ENCODE measurements at regions not wholly inside any gene's neighbourhood (a gene's known extent, or its start where the extent isn't known, plus 50 kb on each side); places are given as distances from the start of the nearest gene placed in this dataset.
"Not testable (repeated sequence)": the region's sequence is repeated elsewhere in the genome, so short reads cannot be mapped to it uniquely, and the experiment has no call there.

DNA sequence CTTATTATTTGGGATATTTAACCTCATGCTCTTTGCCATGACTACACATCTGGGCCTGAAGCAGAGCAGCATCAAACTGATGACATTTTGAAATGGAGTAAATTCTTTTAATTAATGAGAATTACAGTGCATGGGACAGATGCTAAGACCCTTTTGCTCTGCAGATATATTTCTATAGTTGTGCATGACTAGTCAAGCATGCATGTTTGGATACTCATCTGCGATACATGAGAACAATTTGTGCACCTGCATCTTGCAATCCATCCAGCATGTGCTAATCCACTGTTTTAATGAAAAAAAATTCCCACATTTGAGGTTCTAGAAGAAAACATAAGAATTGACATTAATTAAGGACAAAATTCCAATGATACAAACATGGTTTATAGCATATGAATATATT lies 1047.6 kb upstream of the ACO1 start:
- DNase-seq = no peak

DNA sequence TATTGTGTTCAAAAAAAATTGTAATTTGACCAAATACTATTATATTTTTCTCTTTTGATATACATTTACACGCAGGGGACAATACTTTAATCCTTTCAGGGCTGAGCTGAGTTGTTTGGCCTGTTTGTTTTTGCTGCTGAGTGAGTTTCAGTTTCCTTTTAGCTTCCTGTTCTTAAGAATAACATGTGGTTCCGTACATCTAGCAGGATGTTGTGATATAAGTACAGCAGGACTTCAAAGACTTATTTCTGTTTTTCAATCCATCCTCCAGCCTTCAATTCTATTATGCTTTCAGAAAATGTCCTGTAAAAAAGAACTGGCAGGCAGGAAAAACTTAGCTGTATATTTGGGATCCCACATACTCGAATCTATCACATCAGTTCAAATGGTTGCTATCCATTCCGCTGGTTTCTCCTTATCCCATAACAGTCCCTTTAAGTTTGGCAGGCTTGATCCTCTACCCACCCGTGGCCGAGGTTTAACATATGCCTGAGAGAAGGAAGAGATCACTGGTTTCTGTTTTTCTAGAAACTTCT lies 1037.3 kb upstream of the ACO1 start:
- DNase-seq = no peak

DNA sequence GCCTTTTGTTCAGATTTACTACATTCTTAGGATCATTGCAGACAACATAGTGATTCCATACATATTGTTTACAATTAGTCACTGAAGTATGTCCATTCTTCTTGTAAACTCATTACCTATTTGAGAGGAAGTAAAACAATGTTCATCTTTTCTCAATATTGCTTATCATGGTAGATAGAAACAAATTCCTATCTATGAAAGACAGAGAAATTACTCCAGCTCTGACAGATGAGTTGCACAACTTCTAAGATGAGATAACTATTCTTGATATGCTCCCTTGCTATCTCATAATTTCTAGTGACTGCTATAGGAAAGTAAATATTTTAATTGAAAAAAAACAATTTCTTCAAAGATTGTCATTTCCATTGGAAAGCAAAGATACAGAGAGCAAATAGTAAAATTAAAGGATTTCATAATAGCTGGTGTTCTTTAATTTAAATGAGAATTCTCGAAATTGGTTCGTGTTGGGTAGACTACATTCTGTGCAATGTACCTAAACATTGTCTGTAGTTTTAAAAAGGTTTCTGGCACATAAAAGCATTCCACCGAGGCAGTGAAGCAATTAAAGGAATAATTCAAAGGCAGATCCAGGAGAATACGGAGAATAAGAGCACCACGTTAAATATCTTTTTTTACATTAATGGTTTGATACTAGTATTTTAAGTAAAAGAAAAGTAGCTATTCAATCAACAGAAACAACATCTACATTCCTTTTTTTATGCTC lies 1029.1 kb upstream of the ACO1 start:
- DNase-seq = no peak

GRCh38 chr9:31355965-31356364 lies 1028.5 kb upstream of the ACO1 start:
- DNase-seq = no peak

- DNase-seq = no peak
Observed at GRCh38 chr9:31359071-31359470, 1025.4 kb upstream of the ACO1 start.

DNA sequence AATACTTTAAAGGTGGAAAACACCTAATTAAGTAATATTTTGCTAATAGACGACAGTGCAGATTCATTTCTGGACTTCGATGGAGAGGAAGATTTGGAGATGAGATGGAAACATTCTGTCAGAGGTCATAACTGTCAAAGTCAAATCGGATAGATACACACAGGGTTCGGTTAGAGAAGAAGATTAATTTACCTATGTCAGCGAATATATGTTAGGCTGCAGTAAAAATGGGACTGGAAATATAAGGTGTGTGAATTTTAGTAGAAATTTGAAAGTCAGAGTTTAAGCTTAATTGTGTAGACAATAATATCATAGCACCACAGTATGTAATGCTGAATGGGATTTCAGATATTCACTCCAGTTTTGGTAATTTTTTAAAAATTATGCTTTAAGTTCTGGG lies 1020.3 kb upstream of the ACO1 start:
- no peak for DNase-seq

- no peak for DNase-seq
Observed at GRCh38 chr9:31372799-31373587, 1011.5 kb upstream of the ACO1 start.

DNA sequence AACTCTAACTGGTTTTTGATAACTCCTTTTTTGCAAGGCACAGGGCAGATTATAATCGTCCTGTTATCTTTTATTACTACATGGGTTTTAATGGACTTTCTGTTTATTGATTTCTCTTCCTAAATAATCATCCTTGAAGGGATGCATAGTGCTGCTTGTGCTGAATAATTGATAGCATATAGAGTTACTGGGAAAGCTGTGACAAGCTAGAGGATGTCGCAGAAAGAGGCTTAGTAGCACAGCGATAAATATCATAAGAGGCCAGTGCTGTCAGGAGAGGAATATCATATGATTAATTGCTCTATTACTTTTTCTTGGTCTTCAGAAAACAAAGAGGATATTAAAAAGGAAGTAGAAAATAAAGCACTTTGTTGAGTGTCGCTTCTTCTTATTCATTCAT lies 1007.1 kb upstream of the ACO1 start:
- no peak for DNase-seq

DNA sequence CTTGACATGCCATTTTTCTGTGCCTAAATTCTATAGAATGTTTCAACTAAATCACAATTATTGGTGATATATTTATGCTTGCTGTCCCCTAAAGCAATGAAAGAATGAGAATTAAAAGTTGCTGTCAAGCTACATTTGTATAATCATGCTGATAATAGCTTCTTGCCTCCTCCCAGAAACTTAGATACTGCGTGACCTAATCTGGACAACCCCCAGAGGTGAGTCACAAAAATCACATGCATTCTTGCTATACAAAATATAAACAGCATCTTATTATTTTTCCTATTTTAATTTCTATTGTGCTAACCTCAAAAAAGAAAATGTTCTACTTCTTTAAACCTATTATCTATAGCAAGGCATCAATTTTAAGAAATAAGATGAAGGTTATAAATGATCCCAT lies 995.8 kb upstream of the ACO1 start:
- DNase-seq = no peak

DNA sequence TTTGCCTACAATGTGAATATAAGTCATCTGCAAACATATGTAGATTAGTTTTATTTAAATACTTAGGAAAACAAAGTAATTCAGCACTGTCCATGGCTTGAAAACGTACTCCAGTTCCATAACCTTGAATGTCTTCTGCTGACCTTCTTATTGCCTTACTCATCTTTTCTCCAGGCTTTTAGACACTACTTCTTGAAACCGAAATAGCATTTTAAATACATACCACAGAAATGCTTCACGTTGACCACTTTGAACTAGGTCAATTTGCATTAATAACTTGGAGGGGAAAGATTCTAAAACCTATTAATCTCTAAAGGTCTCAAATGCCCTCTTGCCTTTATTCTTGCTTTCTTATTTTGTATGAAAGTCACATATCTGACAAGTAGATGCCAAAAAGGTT lies 995.4 kb upstream of the ACO1 start:
- no peak for DNase-seq

GRCh38 chr9:31390403-31391025 lies 993.9 kb upstream of the ACO1 start:
- no peak for DNase-seq

DNA sequence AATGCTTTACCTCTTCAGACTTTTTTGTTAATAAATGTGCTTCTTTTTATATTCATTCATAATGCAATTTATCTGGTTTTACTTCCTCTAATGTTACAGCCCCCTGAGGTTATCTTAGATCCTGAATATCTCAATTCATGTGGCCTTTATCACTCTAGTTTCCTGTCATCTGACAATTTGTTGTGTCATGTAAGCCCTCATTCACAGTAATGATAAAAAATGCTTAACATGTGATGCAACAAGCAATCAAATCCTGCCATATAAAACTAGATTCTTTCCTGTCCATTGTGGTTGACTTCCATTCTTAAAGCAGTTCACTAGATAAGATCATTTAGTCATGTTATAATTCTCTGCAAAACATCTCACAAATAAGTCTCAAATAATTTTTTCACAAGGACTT lies 991.2 kb upstream of the ACO1 start:
- DNase-seq = no peak

DNA sequence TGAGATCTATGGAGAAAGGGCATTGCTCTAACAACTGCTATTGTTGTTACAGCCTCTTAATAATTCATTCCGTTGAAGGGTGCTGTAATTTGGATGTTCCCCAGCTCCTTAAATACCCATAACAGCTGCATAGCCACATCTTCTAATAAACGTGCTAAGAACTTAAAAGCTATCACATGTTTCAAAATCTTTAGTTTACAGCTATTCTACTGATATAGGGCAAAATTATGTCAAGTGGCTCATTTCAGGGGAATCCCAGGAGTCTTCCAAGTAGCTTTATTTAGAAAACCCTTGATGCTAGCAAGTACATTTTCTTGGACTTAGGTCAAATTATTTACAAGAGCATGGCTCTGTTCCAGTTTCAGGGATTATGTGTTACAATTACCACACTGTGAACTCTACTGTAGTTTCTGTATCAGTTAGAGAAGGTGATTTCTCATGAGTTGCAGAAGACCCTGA lies 990.4 kb upstream of the ACO1 start:
- DNase-seq = no peak

GRCh38 chr9:31412081-31412480 lies 972.4 kb upstream of the ACO1 start:
- no peak for DNase-seq

DNA sequence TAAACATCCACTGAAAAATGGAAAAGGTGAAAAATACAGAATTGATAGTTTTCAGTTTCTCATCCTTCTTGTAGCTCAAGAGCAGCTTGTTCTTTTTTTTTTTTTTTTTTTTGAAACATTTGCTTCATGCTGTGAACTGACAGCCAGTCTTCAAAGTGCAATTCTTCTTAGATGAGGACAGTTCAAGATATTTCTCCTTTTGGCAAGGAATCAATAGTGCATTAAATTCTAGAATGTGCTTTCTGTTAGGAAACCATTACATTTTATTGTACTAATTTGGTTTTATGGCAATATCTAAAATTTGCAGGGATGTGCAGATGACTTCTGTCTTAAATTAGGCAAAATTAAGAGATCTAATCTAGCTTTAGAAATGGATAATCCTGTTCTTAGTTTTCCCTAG lies 969.3 kb upstream of the ACO1 start:
- no peak for DNase-seq

GRCh38 chr9:31418419-31418818 lies 966.0 kb upstream of the ACO1 start:
- no peak for DNase-seq

DNA sequence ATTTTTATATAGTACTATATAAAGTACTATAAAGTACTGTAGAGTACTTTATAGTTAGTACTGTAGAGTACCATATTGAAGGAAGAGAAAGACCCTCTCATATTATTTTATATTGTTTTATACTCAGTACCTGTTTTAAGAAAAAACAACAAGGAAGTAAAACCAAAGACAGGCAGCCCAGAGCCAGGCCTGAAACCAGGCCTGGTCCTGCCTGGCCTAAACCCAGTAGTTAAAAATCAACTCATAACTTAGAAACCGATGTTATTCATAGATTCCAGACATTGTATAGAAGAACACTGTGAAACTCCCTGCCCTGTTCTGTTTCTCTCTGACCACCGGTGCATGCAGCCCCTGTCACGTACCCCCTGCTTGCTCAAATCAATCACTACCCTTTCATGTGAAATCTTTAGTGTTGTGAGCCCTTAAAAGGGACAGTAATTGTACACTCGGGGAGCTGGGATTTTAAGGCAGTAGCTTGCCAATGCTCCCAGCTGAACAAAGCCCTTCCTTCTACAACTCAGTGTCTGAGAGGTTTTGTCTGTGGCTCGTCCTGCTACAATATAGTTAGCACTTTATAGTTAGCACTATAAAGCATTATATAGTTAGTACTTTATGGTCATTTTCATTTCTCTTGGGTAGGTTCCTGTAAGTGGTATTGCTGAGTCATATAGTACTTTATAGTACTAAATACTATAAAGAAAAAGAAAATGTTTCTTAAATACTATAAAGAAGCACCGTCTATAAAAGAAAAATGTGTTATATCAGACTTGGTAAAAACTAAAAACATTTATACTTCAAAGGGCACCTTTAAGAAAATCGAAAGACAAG lies 940.6 kb upstream of the ACO1 start:
- DNase-seq = not testable (repeated sequence)

- DNase-seq = no peak
Observed at GRCh38 chr9:31445357-31445756, 939.1 kb upstream of the ACO1 start.

GRCh38 chr9:31445960-31446359 lies 938.5 kb upstream of the ACO1 start:
- no peak for DNase-seq

DNA sequence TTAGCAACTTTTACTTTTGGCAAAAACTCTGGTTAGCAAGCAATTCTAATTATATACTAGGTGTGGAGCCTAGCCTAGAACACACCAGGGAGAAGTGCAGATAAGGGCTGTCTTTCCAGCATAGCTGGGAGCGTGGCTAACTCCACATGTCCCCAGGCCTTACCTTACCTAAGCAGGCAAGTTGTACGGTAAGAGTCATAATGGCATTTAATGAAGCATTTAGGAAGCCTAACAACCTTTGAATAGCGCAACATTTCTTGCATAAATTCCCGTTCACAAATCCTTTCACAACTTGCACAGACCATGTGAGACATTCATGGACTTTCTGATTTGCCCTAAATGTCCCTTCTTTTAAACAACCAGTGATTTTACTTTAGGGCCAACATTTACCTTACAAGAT lies 917.4 kb upstream of the ACO1 start:
- DNase-seq = no peak

DNA sequence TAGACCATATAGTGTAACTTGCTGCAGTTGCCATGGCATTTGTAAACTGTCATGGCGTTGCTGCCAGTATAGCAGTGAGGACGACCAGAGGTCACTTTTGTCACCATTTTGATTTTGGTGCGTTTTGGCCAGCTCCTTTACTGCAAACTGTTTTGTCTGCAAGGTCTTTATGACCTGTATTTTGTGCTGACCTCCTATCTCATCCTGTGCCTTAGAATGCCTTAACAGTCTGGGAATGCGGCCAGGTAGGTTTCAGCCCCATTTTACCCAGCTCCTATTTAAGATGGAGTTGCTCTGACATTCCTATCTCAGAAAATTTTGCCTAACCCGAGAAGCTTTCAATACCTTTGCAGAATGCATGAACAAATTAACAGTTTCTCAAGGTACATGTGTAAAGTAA lies 914.4 kb upstream of the ACO1 start:
- DNase-seq = no peak

- no peak for DNase-seq
Observed at GRCh38 chr9:31471010-31471409, 913.4 kb upstream of the ACO1 start.

DNA sequence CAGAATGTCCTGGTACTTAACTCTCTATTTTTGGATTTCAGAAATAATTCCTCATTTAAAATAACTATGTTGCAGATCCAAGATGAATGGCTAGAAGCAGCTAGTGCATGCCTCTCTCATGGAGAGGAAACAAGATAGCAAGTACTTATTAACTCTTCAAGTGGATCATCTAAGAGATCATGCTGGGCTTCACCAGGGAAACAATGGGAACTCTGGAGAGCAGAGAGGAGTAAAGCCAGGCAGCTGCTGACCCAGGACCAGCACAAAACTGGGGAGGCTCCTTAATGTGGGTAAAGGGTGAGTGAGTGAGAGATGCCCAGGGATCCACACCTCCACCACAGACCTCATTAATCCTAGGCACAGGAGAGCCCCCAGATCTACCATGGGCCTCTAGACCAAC lies 897.8 kb upstream of the ACO1 start:
- no peak for DNase-seq

All from amniotic stem cell (primary cell).